ENCODE measurements at regions not wholly inside any gene's neighbourhood (a gene's known extent, or its start where the extent isn't known, plus 50 kb on each side); places are given as distances from the start of the nearest gene placed in this dataset.

DNA sequence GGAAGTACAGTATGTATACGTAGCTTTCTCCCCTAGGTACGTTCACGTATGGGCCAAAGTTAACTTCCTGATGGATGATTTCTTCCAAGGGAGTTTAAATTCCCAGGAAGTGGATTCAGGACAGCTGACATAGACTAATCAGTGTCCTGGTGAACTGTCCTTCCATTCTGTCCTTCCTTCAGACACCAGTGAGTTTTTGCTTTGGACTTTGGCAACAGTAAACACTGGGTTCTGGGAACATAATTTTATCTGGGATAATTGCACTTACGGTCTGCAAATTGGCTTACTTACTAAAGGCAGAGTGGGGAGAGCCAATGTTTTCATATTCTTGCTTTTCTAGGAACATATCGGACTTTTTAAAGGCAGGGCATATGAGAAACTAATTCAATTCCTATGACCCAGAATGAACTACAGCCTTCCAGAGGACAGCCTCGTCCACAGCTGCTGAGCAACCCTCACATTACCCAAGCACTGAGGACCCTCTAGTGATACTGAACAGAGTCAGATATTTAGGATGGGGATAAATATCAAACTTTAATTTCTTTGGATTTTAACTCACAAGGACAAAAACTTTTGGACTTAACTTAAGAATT lies 97.9 kb downstream of the RAB18 start:
- TF ChIP-seq EZH2 (IDR thresholded peaks at IDR 0.05; ENCODE audit: low read depth, unreplicated experiment) (no peak), CREB1 (CRISPR knock-in tag; IDR thresholded peaks at IDR 0.05; ENCODE audit: low read depth) (no peak), POLR2AphosphoS5 (IDR thresholded peaks at IDR 0.05; ENCODE audit: low read depth) (no peak)
- TF ChIP-seq, protein P1, sequence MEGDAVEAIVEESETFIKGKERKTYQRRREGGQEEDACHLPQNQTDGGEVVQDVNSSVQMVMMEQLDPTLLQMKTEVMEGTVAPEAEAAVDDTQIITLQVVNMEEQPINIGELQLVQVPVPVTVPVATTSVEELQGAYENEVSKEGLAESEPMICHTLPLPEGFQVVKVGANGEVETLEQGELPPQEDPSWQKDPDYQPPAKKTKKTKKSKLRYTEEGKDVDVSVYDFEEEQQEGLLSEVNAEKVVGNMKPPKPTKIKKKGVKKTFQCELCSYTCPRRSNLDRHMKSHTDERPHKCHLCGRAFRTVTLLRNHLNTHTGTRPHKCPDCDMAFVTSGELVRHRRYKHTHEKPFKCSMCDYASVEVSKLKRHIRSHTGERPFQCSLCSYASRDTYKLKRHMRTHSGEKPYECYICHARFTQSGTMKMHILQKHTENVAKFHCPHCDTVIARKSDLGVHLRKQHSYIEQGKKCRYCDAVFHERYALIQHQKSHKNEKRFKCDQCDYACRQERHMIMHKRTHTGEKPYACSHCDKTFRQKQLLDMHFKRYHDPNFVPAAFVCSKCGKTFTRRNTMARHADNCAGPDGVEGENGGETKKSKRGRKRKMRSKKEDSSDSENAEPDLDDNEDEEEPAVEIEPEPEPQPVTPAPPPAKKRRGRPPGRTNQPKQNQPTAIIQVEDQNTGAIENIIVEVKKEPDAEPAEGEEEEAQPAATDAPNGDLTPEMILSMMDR (conservative IDR thresholded peaks at IDR 0.05; ENCODE audit: low read depth in 2 of 2), result no peak

Measured in GM23338 (cell line).